GM18870 (cell line): ENCODE measurements at regions not wholly inside any gene's neighbourhood (a gene's known extent, or its start where the extent isn't known, plus 50 kb on each side); places are given as distances from the start of the nearest gene placed in this dataset.
"Not testable (repeated sequence)": the region's sequence is repeated elsewhere in the genome, so short reads cannot be mapped to it uniquely, and the experiment has no call there.

Experiments
- ATAC-seq: cut with Tn5 transposase; IDR thresholded peaks from one replicate; pipeline ENCODE4 v1.9.1; 2021; ENCODE audit warnings: moderate library complexity; ENCODE audit not compliant: unreplicated experiment

DNA sequence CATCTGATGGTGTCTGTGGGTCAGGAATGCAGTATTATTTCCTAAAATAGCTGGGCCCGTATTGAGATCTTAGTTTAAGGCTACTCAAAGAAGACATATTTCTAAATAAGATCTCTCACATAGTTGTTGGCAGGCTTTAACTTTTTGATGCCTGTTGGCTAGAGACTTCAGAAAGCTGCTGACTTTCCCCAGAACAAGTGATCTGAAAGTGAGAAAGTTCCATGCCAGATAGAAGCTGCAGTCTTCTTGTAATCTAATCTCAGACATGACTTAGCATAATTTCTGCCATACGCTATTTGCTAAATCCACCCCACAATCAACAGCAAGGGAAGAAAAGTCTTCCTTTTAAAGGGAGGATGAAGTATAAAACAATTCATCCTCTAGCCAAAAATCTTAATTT lies 867.1 kb downstream of the IGSF11 start:
- no peak for ATAC-seq

GRCh38 chr3:118168175-118168574 lies 866.5 kb downstream of the IGSF11 start:
- ATAC-seq, result no peak

- ATAC-seq, result no peak
Observed at GRCh38 chr3:118171236-118171852, 863.3 kb downstream of the IGSF11 start.

DNA sequence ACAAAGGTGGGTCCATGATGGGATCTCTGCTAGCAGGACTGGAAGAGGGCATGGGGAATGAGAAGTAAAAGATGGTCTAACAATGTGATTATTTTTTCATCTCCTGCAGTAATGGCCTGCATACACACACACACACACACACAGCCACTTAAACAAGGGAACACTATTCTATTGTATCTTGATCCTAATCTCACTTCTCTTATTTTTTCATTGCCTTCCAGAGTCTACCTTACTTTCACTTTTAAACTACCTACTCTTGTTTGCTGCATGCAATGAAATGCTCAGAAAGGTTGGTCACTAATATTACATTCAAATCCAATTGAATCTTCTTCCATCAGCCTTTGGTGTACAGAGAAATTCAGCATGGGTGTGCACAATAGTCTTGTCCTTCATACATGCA lies 853.8 kb downstream of the IGSF11 start:
- no peak for ATAC-seq

GRCh38 chr3:118181274-118181673 lies 853.4 kb downstream of the IGSF11 start:
- no peak for ATAC-seq

DNA sequence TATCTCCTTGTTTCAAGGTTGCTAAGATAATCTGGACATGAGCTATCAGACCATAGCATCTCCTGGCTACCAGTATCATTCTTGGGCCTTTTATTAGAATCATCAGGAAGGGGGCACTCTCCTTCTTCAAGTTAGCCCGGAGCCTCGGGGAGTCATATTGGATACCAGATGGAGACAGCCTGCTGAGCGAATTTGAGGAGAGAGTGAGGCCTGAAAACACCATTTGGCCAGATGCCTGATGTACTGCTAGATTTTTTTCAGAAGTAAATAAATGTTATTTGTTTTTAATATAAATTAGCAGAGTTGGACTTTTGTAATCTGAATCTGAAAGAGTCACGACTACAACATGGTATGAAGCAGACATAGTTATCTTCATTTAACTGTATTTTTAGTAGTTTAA lies 848.6 kb downstream of the IGSF11 start:
- no peak for ATAC-seq

GRCh38 chr3:118187221-118187620 lies 847.4 kb downstream of the IGSF11 start:
- ATAC-seq, result no peak

DNA sequence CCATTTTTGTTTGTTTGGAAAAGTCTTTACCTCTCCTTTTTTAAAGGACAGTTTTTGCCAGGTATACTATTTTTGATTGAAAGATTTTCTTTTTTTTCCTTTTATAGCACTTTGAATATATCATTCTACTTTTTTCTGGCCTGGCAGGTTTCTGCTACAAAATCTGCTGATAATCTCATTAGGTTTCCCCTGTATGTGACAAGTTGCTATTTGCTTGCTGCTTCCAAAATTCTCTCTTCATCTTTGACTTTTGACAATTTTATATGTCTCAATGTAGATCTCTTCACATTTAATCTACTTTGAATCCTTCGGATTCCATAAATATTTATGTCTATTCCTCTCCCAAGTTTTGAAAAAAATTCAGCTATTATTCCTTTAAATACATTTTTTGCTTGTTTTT lies 838.5 kb downstream of the IGSF11 start:
- ATAC-seq, result no peak

GRCh38 chr3:118199044-118199443 lies 835.6 kb downstream of the IGSF11 start:
- ATAC-seq, result no peak

- ATAC-seq, result no peak
Observed at GRCh38 chr3:118204052-118204656, 830.5 kb downstream of the IGSF11 start.

DNA sequence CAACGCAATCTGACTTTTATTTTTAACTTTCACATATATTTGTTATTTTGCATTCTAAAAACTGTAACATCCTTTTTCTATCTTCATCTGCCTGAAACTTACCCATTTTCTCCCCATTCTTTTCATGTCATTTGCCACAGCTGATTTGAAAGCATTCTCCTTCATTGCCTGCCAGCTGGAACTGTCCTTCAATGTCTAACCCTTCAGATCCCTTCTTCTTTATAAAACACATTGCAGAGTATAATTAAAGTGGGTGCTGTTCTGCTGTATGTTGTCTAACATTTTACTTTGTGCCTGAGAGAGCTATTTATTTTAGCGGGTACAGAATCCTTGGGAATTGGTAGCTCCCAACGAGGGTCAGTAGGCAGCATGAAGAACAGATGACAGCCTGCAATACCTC lies 827.4 kb downstream of the IGSF11 start:
- ATAC-seq, result no peak

DNA sequence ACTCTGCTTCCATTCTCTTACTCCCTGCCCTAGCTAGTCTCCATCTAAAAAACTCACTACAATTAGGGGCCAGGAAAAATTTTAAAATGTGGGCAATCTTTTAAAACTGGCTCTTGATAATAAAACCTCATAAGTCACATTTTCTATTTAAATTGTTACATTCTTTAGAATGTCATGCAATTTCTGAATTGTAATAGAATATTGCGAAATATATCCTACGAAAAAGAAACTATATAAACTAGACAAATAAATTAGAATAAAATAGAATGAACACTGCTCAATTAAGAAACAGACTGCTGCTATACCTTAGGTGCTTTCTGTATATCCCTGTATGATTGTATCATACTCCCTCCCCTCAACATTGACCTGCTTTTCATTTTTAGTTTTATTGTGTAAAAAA lies 826.0 kb downstream of the IGSF11 start:
- ATAC-seq, result no peak

GRCh38 chr3:118213892-118214291 lies 820.8 kb downstream of the IGSF11 start:
- no peak for ATAC-seq

DNA sequence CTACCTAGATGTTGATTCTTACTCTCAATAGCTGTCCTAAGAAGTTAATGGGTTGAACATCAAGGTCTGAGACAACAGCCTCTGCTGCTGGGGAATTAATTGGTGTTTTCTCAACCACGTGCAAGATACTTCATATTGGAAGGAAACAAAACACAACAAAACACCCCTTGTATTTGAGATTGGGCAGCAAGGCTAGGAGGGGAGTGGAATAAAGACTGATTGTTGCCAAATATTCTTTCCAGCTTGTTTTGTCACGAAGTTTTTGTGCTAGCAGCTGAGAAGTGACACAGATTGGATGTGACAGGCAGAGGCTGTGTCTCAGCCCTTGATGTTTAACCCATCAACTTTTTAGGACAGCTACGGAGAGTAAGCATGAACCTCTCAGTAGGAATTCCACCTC lies 808.4 kb downstream of the IGSF11 start:
- no peak for ATAC-seq

GRCh38 chr3:118227191-118227590 lies 807.5 kb downstream of the IGSF11 start:
- ATAC-seq, result no peak

DNA sequence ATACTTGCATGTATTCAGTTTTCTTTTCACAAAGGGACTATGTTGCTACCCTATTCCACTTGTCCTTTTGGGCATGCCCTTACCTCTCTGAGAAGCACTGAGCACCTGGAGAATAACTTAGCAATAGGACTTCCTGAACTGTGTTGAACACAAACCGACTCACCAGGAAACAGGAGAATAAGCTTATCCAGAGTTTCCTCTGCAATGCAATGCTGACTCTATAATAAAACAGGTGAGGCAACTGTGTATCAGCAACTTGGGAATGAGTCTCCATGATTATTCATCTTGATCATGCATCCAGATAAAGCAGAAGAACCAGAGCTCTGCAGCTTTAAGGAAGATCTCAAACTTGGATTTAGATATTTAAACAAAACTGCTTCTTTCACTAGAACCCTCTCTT lies 806.5 kb downstream of the IGSF11 start:
- no peak for ATAC-seq

- ATAC-seq, result no peak
Observed at GRCh38 chr3:118229196-118229595, 805.5 kb downstream of the IGSF11 start.

DNA sequence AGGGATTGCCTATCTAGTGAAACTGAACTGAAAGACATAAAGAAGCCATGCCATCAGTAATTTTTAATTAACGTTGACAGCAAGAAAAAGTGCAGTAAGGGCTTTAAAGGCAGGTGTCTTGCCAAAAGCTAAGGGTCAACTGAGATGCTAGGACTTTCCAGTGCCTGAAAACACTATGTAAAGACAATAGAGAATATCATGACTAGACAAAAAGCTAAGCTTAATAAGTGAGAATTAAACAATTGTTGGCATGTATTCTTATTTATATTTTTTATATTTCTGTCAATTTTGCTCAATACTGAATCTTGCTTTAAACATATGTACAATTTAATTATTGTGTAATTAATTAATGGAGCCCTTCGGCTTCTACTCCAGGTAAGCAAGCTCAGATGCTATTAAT lies 803.1 kb downstream of the IGSF11 start:
- no peak for ATAC-seq

GRCh38 chr3:118239253-118239652 lies 795.4 kb downstream of the IGSF11 start:
- ATAC-seq, result no peak

GRCh38 chr3:118244761-118245160 lies 789.9 kb downstream of the IGSF11 start:
- ATAC-seq, result no peak

GRCh38 chr3:118245312-118245711 lies 789.3 kb downstream of the IGSF11 start:
- ATAC-seq, result no peak

- not testable (repeated sequence) for ATAC-seq
Observed at GRCh38 chr3:118258850-118259249, 775.8 kb downstream of the IGSF11 start.

DNA sequence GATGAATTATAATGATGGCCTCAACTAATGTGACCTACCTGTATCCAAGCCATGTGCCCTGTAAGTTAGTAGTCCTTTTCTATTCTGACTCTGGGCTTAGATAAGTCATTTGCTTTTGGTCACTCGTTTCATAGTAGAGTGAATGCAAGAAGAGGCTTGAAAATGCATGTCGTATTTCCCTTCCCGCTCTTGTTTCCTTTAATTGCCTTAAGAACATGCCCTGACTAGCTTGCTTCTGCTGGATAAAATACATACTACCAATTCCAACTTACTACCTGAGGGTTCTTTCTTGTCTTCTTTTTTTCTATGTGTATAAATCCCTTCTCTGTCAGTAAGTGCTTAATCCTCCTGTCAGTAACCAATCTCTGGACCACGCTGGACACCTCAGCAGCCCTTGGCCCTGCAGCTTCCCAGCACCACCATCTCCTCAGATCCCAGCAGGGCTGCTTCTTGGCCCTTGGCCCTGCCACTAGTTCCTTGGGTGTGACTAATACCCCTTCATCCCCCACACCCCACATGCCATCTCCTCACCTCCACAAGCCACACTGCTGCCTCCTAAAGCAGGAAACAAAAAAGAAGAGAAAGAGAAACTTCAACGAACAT lies 771.7 kb downstream of the IGSF11 start:
- ATAC-seq, result no peak
